Astrocyte (in vitro differentiated cells and primary cell): ENCODE measurements at regions not wholly inside any gene's neighbourhood (a gene's known extent, or its start where the extent isn't known, plus 50 kb on each side); places are given as distances from the start of the nearest gene placed in this dataset.

Experiments
- EZH2 ChIP-seq: IDR thresholded peaks from 2 replicates; pipeline ENCODE4 v1.6.1; 2012; ENCODE audit warnings: mild to moderate bottlenecking, low read length, inconsistent platforms; ENCODE audit not compliant: insufficient read depth
- TF ChIP-seq, protein P1 (sequence below): IDR thresholded peaks from 2 replicates; pipeline ENCODE4 v1.5.1; 2011; ENCODE audit warnings: low read depth, mild to moderate bottlenecking, inconsistent platforms, low read length, moderate library complexity; ENCODE audit not compliant: insufficient read depth

DNA sequence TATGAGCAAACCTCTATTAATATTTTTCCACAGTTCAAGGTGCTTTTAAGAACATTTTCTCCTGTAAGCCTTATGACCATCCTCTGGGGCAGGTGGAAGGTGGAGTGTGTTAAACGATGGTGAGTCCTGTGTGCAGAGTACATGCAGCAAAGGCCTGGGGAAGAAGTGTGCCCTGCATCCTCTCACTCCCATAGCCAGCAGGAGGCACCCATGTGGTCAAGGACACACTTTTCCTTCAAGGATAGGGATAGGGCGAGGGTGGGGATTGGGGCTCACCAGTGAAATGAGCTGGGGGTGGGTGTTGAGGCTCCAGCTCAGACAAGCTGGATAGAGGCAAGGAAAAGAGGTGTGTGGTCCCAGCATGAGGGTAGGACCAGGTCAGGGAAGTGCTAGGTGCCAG, 120.8 kb upstream of the KCNE2 start:
- TF ChIP-seq, protein P1, sequence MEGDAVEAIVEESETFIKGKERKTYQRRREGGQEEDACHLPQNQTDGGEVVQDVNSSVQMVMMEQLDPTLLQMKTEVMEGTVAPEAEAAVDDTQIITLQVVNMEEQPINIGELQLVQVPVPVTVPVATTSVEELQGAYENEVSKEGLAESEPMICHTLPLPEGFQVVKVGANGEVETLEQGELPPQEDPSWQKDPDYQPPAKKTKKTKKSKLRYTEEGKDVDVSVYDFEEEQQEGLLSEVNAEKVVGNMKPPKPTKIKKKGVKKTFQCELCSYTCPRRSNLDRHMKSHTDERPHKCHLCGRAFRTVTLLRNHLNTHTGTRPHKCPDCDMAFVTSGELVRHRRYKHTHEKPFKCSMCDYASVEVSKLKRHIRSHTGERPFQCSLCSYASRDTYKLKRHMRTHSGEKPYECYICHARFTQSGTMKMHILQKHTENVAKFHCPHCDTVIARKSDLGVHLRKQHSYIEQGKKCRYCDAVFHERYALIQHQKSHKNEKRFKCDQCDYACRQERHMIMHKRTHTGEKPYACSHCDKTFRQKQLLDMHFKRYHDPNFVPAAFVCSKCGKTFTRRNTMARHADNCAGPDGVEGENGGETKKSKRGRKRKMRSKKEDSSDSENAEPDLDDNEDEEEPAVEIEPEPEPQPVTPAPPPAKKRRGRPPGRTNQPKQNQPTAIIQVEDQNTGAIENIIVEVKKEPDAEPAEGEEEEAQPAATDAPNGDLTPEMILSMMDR: no peak
- TF ChIP-seq EZH2: no peak
